ENCODE measurements at regions not wholly inside any gene's neighbourhood (a gene's known extent, or its start where the extent isn't known, plus 50 kb on each side); places are given as distances from the start of the nearest gene placed in this dataset.
"Not testable (repeated sequence)": the region's sequence is repeated elsewhere in the genome, so short reads cannot be mapped to it uniquely, and the experiment has no call there.

- ATAC-seq = no peak
- Histone ChIP-seq H3K36me3 (ENCODE audit: low read depth, low read length) (no peaks in the 10 kb centered on the region), H3K79me2 (ENCODE audit: low read length) (no peaks in the 10 kb centered on the region), H3K9ac (ENCODE audit: low read length) (no peak overlapping the region), H3K9me3 (ENCODE audit: low read length) (no peaks in the 10 kb centered on the region), H3K9me2 (replicated peaks; ENCODE audit: low read length) (no peaks in the 10 kb centered on the region), H4K20me1 (ENCODE audit: low read length) (no peaks in the 10 kb centered on the region), H3K4me1 (ENCODE audit: insufficient read depth, low read length) (no peaks in the 10 kb centered on the region), H3F3A (ENCODE audit: low read length, unreplicated experiment) (no peaks in the 10 kb centered on the region), H2AFZ (ENCODE audit: low read length) (no peak overlapping the region), H3K4me2 (ENCODE audit: low read length) (no peak overlapping the region), H3K27me3 (ENCODE audit: low read length) (no peaks in the 10 kb centered on the region), H3K27ac (ENCODE audit: low read length) (no peak overlapping the region), H3K4me3 (ENCODE audit: low read length) (no peak overlapping the region)
- BruUV-seq (replicated peaks) = no TSS peak
- no peak for DNase-seq
- CTCF ChIA-PET = no interaction called here
- intact Hi-C loops (cut with micrococcal nuclease) = loop anchor here (5.0 kb wide), 2 partner anchors 106 to 354 kb away; no protein-coding TSS in a partner anchor
- TF ChIP-seq, protein P1, sequence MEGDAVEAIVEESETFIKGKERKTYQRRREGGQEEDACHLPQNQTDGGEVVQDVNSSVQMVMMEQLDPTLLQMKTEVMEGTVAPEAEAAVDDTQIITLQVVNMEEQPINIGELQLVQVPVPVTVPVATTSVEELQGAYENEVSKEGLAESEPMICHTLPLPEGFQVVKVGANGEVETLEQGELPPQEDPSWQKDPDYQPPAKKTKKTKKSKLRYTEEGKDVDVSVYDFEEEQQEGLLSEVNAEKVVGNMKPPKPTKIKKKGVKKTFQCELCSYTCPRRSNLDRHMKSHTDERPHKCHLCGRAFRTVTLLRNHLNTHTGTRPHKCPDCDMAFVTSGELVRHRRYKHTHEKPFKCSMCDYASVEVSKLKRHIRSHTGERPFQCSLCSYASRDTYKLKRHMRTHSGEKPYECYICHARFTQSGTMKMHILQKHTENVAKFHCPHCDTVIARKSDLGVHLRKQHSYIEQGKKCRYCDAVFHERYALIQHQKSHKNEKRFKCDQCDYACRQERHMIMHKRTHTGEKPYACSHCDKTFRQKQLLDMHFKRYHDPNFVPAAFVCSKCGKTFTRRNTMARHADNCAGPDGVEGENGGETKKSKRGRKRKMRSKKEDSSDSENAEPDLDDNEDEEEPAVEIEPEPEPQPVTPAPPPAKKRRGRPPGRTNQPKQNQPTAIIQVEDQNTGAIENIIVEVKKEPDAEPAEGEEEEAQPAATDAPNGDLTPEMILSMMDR (conservative IDR thresholded peaks at IDR 0.05; ENCODE audit: low read depth, low read length) = no peak
- TF ChIP-seq EZH2phosphoT487 (IDR thresholded peaks at IDR 0.05; ENCODE audit: borderline replicate concordance, low read length) (no peak), EZH2 (IDR thresholded peaks at IDR 0.05; ENCODE audit: low read length, unreplicated experiment) (no peak)
- POLR2A ChIA-PET (ENCODE audit: unreplicated experiment) = no interaction called here
These were observed 116.0 kb upstream of the OR13F1 start for GRCh38 chr9:104388071-104388470.

- no peaks in the 10 kb centered on the region for H3K79me2 ChIP-seq (ENCODE audit: low read length)
- CTCF ChIA-PET = no interaction called here
- H3K4me3 ChIP-seq (ENCODE audit: low read length) = no peak overlapping the region
- TF ChIP-seq, protein P1 (conservative IDR thresholded peaks at IDR 0.05; ENCODE audit: low read depth, low read length) = no peak
- no peak for TF ChIP-seq EZH2 (IDR thresholded peaks at IDR 0.05; ENCODE audit: low read length, unreplicated experiment)
- no peak for TF ChIP-seq EZH2phosphoT487 (IDR thresholded peaks at IDR 0.05; ENCODE audit: borderline replicate concordance, low read length)
- no peak overlapping the region for H3K4me2 ChIP-seq (ENCODE audit: low read length)
- no TSS peak for BruUV-seq (replicated peaks)
- H3K9me3 ChIP-seq (ENCODE audit: low read length) = no peaks in the 10 kb centered on the region
- no peak overlapping the region for H3K9ac ChIP-seq (ENCODE audit: low read length)
- H2AFZ ChIP-seq (ENCODE audit: low read length) = no peak overlapping the region
- no peak overlapping the region for H3K27ac ChIP-seq (ENCODE audit: low read length)
- ATAC-seq (no peak), DNase-seq (no peak)
- H4K20me1 ChIP-seq (ENCODE audit: low read length) = no peaks in the 10 kb centered on the region
- no peaks in the 10 kb centered on the region for H3K36me3 ChIP-seq (ENCODE audit: low read depth, low read length)
- H3K27me3 ChIP-seq (ENCODE audit: low read length) = no peaks in the 10 kb centered on the region
- no peaks in the 10 kb centered on the region for H3K4me1 ChIP-seq (ENCODE audit: insufficient read depth, low read length)
- H3K9me2 ChIP-seq (replicated peaks; ENCODE audit: low read length) = no peaks in the 10 kb centered on the region
- POLR2A ChIA-PET (ENCODE audit: unreplicated experiment) = no interaction called here
- intact Hi-C loops (cut with micrococcal nuclease) = loop anchor here (5.0 kb wide), 2 partner anchors 107 to 353 kb away; no protein-coding TSS in a partner anchor
- no peaks in the 10 kb centered on the region for H3F3A ChIP-seq (ENCODE audit: low read length, unreplicated experiment)
These were observed 114.7 kb upstream of the OR13F1 start for GRCh38 chr9:104389341-104389740.

- H4K20me1 ChIP-seq (ENCODE audit: low read length); POLR2A ChIA-PET (ENCODE audit: unreplicated experiment); H3K27me3 ChIP-seq (ENCODE audit: low read length); H3K9me3 ChIP-seq (ENCODE audit: low read length); CTCF ChIA-PET; H3K79me2 ChIP-seq (ENCODE audit: low read length); H3F3A ChIP-seq (ENCODE audit: low read length, unreplicated experiment); H3K4me3 ChIP-seq (ENCODE audit: low read length); intact Hi-C loops (cut with micrococcal nuclease); DNase-seq; H2AFZ ChIP-seq (ENCODE audit: low read length); H3K9me2 ChIP-seq (replicated peaks; ENCODE audit: low read length); BruUV-seq (replicated peaks); H3K36me3 ChIP-seq (ENCODE audit: low read depth, low read length); H3K9ac ChIP-seq (ENCODE audit: low read length); H3K4me2 ChIP-seq (ENCODE audit: low read length); ATAC-seq; H3K27ac ChIP-seq (ENCODE audit: low read length); H3K4me1 ChIP-seq (ENCODE audit: insufficient read depth, low read length): not testable (repeated sequence)
These were observed 109.2 kb upstream of the OR13F1 start for GRCh38 chr9:104394901-104395300.

All from PC-3 (cell line).